NCI-H524 treated with DMSO at 0.1 percent for 48 hours (cell line): ENCODE measurements at regions not wholly inside any gene's neighbourhood (a gene's known extent, or its start where the extent isn't known, plus 50 kb on each side); places are given as distances from the start of the nearest gene placed in this dataset.

Experiments used
- DNase-seq: peaks from one replicate; lab custom pipeline; 2025; lab: John Stamatoyannopoulos, UW

- no peak for DNase-seq
Measured at GRCh38 chrX:99717716-99718115, 692.4 kb downstream of the PCDH19 start.

- DNase-seq, result no peak
Measured at GRCh38 chrX:99705701-99706100, 704.4 kb downstream of the PCDH19 start.

- no peak for DNase-seq
Measured at GRCh38 chrX:99703473-99703872, 706.6 kb downstream of the PCDH19 start.

GRCh38 chrX:99698451-99698850, 711.6 kb downstream of the PCDH19 start:
- DNase-seq, result no peak

GRCh38 chrX:99663136-99663535, 746.9 kb downstream of the PCDH19 start:
- no peak for DNase-seq

GRCh38 chrX:99654188-99654587, 755.9 kb downstream of the PCDH19 start:
- no peak for DNase-seq

- no peak for DNase-seq
Measured at GRCh38 chrX:99653352-99653751, 756.7 kb downstream of the PCDH19 start.

- DNase-seq, result no peak
Measured at GRCh38 chrX:99613041-99613440, 797.0 kb downstream of the PCDH19 start.

GRCh38 chrX:99603091-99603814, 806.8 kb downstream of the PCDH19 start:
- peak; percentile 45 for DNase-seq

GRCh38 chrX:99602107-99602506, 808.0 kb downstream of the PCDH19 start:
- no peak for DNase-seq

GRCh38 chrX:99588936-99589335, 821.1 kb downstream of the PCDH19 start:
- no peak for DNase-seq

- DNase-seq, result no peak
Measured at GRCh38 chrX:99572711-99573110, 837.4 kb downstream of the PCDH19 start.

GRCh38 chrX:99549381-99549780, 860.7 kb downstream of the PCDH19 start:
- no peak for DNase-seq

- DNase-seq, result no peak
Measured at GRCh38 chrX:99522450-99522849, 887.6 kb downstream of the PCDH19 start.

- DNase-seq, result no peak
Measured at GRCh38 chrX:99507768-99508167, 902.3 kb downstream of the PCDH19 start.

GRCh38 chrX:99495453-99495852, 914.6 kb downstream of the PCDH19 start:
- DNase-seq, result no peak

GRCh38 chrX:99494668-99495067, 915.4 kb downstream of the PCDH19 start:
- no peak for DNase-seq

GRCh38 chrX:99480728-99481127, 929.3 kb downstream of the PCDH19 start:
- no peak for DNase-seq

GRCh38 chrX:99469439-99469838, 940.6 kb downstream of the PCDH19 start:
- no peak for DNase-seq

- no peak for DNase-seq
Measured at GRCh38 chrX:99468993-99469392, 941.1 kb downstream of the PCDH19 start.

GRCh38 chrX:99461223-99461622, 948.9 kb downstream of the PCDH19 start:
- DNase-seq, result no peak

GRCh38 chrX:99445336-99445735, 964.7 kb downstream of the PCDH19 start:
- no peak for DNase-seq

- no peak for DNase-seq
Measured at GRCh38 chrX:99421796-99422195, 988.3 kb downstream of the PCDH19 start.

- no peak for DNase-seq
Measured at GRCh38 chrX:99415470-99415869, 994.6 kb downstream of the PCDH19 start.
